ENCODE measurements at regions not wholly inside any gene's neighbourhood (a gene's known extent, or its start where the extent isn't known, plus 50 kb on each side); places are given as distances from the start of the nearest gene placed in this dataset.

- no peak for DNase-seq
- Histone ChIP-seq H3K4me1 (no peaks in the 10 kb centered on the region), H3K27me3 (no peaks in the 10 kb centered on the region), H3K36me3 (no peaks in the 10 kb centered on the region), H3K4me3 (ENCODE audit: low read depth, low read length) (no peak overlapping the region), H3K9me3 (no peaks in the 10 kb centered on the region)
- no peak for TF ChIP-seq CTCF (IDR thresholded peaks at IDR 0.05; ENCODE audit: low read depth, low read length)
Measured at GRCh38 chr7:124411796-124412195, 353.8 kb downstream of the GPR37 start.

GRCh38 chr7:124403587-124403986 is 362.0 kb downstream of the GPR37 start:
- TF ChIP-seq CTCF (IDR thresholded peaks at IDR 0.05; ENCODE audit: low read depth, low read length): no peak

GRCh38 chr7:124403112-124403511 is 362.5 kb downstream of the GPR37 start:
- Histone ChIP-seq H3K9me3 (no peaks in the 10 kb centered on the region), H3K4me3 (ENCODE audit: low read depth, low read length) (no peak overlapping the region), H3K27me3 (no peaks in the 10 kb centered on the region), H3K4me1 (peaks cover 6% of the 10 kb centered on the region), H3K36me3 (no peaks in the 10 kb centered on the region)
- no peak for DNase-seq
- TF ChIP-seq CTCF (IDR thresholded peaks at IDR 0.05; ENCODE audit: low read depth, low read length): no peak

More at GRCh38 chr7:124403587-124403986, 362.0 kb downstream of the GPR37 start:
- Histone ChIP-seq H3K4me1 (peaks cover 6% of the 10 kb centered on the region), H3K4me3 (ENCODE audit: low read depth, low read length) (no peak overlapping the region), H3K9me3 (no peaks in the 10 kb centered on the region), H3K36me3 (no peaks in the 10 kb centered on the region), H3K27me3 (no peaks in the 10 kb centered on the region)
- no peak for DNase-seq

- no peak for TF ChIP-seq CTCF (IDR thresholded peaks at IDR 0.05; ENCODE audit: low read depth, low read length)
- H3K4me1 ChIP-seq: peaks cover 6% of the 10 kb centered on the region
Measured at GRCh38 chr7:124399941-124400340, 365.7 kb downstream of the GPR37 start.

GRCh38 chr7:124398937-124399552 is 366.2 kb upstream of the TMEM229A start:
- Histone ChIP-seq H3K9me3 (no peaks in the 10 kb centered on the region), H3K36me3 (no peaks in the 10 kb centered on the region), H3K27me3 (no peaks in the 10 kb centered on the region), H3K4me1 (peaks cover 6% of the 10 kb centered on the region), H3K4me3 (ENCODE audit: low read depth, low read length) (no peak overlapping the region)
- TF ChIP-seq CTCF (IDR thresholded peaks at IDR 0.05; ENCODE audit: low read depth, low read length): no peak
- no peak for DNase-seq

More at GRCh38 chr7:124399941-124400340, 365.7 kb downstream of the GPR37 start:
- Histone ChIP-seq H3K36me3 (no peaks in the 10 kb centered on the region), H3K9me3 (no peaks in the 10 kb centered on the region), H3K4me3 (ENCODE audit: low read depth, low read length) (no peak overlapping the region), H3K27me3 (no peaks in the 10 kb centered on the region)
- DNase-seq: no peak

- Histone ChIP-seq H3K4me1 (no peaks in the 10 kb centered on the region), H3K27me3 (no peaks in the 10 kb centered on the region), H3K9me3 (no peaks in the 10 kb centered on the region), H3K36me3 (no peaks in the 10 kb centered on the region), H3K4me3 (ENCODE audit: low read depth, low read length) (no peak overlapping the region)
- TF ChIP-seq CTCF (IDR thresholded peaks at IDR 0.05; ENCODE audit: low read depth, low read length): no peak
- DNase-seq: no peak
Measured at GRCh38 chr7:124397134-124397533, 364.3 kb upstream of the TMEM229A start.
